ENCODE measurements at regions not wholly inside any gene's neighbourhood (a gene's known extent, or its start where the extent isn't known, plus 50 kb on each side); places are given as distances from the start of the nearest gene placed in this dataset.
"Not testable (repeated sequence)": the region's sequence is repeated elsewhere in the genome, so short reads cannot be mapped to it uniquely, and the experiment has no call there.

DNA sequence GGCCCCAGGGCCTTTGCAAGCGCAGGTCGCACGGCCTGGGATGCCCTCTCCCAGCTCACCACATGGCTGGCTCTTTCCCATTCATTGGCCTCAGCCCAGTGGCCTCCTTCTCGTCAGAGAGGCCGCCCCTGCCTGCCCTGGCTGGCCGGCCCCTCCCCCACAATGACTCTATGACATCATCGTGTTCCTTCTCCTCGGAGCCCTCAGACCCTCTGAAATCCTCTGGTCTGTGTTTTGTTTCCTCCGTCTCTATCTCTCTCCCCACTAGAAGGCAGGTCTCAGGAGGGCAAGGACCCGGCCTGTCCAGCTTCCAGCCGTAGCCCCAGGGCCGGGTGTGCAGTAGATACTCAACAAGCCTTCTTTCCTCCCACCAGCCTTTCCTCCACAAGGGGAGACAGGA lies 164.8 kb upstream of the FOXF1 start:
- no peak for DNase-seq (ENCODE audit: low read depth)

DNA sequence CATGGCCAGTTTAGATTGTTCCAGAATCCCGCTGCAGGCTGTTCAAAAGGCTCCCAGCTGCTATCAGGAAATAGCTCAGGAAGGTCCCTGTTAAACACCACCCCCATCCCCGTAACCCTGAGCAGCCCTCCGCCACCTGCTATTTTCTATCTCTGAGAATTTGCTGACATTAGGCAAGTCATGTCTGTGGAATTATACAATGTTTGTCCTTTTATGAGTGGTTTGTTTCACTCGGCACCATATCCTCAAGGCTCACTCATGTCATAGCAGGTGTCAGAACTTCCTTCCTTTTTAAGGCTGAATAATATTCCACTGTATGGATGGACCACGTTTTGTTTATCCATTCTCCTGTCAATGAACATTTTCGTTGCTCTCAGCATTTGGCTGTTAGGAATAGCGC lies 164.3 kb upstream of the FOXF1 start:
- no peak for DNase-seq (ENCODE audit: low read depth)

DNA sequence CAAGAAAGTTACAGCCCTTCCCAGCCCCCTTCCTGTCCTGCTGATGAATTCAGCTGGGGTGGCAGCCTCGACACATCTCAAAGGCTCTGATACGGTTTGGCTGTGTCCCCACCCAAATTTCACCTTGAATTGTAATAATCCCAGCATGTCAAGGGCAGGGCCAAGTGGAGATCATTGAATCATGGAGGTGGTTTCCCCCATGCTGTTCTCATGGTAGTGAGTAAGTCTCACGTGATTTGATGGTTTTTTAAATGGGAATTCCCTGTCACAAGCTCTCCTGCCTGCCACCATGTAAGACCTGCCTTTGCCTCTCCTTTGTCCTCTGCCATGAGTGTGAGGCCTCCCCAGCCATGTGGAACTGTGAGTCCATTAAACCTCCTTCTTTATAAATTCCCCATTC lies 163.2 kb upstream of the FOXF1 start:
- no peak for DNase-seq (ENCODE audit: low read depth)

DNA sequence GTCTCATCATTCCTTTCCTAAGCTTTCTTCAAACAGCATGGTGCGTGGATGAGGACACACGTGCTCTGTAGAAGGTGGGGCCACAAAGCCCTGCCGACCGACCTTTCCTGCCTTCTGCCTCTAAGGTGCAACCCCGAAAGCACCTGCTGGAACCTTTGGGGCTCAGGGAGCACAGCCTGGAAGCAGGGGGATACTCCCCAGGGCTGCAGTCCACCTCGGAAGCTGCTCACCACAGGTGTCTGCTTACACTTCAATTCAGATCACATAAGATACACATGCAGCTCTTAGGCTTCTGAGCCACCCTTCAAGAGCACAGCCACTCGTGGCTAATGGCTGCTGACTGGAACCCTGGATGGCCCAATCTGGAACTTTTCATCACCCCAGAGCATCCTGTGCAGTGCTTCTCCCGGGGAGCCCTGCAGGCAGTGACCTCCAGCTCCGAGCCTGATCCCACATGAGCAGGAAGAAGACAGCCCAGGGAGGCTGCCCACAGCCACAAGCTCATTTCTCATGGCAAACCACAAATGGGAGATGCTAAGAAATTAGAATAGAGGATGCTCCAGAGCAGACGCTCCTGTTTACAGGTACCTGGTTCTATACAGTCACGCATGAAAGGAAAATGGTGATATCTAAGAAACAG lies 162.3 kb upstream of the FOXF1 start:
- no peak for DNase-seq (ENCODE audit: low read depth)

DNA sequence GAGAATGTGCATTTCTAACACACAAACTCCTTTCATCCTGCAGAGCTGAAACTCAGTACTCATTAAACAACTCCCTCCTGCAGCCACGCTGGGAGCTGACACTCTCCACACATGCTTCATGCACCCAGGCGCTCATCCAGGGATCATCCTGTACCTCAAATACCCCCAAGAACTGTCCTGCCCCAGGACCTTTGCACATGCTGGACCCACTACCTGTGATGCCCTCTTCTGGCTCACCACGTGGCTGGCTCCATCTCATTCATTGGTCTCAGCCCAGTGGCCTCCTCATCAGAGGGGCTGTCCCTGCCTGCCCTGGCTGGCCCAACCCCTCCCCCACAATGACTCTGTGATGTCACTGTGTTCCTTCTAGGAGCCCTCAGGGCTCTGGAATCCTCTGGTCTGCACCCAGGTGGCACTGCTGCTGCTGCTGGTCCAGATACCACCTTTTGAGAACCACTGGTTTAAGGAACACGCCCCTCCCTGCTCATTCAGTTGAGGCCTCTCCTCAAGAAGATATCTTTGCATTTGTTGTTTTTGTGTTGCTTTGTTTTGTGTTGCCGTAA lies 160.9 kb upstream of the FOXF1 start:
- DNase-seq (ENCODE audit: low read depth) = no peak

DNA sequence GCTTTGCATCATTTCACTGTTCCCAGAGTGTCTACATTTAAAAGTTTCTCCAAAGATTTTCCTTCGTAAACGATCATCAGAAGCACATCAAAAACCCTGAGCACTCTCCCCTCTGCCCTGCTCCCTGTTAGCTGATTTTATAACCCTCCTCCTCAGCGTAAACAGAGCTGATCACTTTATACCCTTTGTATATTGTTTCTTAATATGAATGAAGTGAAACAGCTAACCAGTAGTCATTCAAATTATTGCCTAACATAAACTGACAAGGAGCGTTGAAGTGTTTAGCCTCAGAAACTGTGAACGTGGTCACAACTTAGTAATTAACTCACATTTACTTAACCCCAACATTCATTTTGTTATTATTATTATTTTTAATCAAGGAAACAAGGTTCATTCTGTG lies 160.0 kb upstream of the FOXF1 start:
- no peak for DNase-seq (ENCODE audit: low read depth)

DNA sequence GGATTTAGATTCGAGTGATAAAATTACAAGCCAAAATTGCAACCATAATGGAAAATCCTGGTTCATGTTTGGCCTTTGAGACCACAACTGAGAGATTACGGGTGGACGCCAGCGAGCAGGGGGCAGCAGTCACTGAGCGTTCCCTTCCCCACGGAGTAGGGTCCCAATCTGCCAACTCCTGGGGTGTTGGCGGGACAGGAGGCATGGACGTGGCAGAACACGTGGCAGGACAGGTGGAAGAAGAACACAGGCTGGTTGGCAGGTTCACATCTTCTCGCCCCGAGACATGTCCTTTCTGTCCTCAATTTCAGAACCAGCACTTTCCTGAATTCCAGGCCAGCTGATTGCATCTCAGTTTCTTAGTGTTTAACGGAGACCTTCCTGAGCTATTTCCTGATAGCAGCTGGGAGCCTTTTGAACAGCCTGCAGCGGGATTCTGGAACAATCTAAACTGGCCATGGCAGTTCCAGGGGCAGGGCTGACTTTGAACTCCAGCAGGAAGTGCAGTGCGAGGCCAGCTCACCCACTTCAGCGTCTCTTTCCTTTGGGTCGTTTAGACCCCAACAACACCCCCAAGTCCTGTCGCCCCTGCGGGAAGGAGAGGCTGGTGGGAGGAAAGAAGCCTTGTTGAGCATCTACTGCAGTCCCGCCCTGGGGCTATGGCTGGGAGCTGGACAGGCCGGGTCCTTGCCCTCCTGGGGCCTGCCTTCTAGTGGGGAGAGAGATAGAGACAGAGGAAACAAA lies 159.1 kb upstream of the FOXF1 start:
- no peak for DNase-seq (ENCODE audit: low read depth)

DNA sequence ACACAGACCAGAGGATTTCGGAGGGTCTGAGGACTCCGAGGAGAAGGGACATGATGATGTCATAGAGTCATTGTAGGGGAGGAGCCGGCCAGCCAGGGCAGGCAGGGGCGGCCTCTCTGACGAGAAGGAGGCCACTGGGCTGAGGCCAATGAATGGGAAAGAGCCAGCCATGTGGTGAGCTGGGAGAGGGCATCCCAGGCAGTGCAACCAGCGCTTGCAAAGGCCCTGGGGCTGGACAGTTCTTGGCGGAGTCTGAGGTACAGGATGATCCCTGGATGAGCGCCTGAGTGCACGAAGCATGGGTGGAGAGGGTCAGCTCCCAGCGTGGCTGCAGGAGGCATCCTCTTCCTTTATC lies 158.6 kb upstream of the FOXF1 start:
- DNase-seq (ENCODE audit: low read depth) = not testable (repeated sequence)

DNA sequence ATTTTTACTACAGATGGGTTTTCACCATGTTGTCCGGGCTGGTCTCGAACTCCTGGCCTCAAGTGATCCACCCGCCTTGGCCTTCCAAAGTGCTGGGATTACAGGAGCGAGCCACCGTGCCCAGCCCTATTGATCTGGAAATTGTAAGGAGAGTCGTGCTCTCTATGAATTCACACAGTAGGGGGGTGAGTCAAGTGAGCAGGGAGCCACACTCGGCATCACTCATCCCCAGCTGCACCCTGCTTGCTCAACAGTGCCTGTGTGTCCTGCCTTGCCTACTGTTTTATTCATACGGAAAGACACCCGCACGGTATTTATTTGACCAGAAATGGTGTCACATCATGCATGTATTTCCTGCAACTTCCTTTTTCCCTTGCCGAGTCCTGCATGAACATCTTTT lies 157.2 kb upstream of the FOXF1 start:
- no peak for DNase-seq (ENCODE audit: low read depth)

DNA sequence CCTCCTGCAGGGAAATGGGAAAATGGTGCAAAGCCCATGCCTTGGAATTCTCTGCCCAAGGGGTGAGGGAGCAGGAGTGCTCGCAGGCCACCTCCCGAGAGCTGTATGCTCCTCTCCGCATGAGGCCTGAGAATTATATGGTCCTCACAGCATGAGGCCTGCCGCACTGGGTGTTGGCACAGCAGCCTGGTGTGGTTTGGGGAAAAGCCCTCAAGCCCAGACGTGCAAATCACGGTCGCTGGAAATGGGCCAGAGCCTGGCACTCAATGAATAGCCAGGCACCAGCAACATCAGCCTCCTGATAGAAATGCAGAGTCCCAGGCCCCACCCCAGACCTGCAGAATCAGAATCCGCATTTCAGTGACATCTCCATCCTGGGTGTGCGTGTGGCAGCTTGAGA lies 156.4 kb upstream of the FOXF1 start:
- no peak for DNase-seq (ENCODE audit: low read depth)

DNA sequence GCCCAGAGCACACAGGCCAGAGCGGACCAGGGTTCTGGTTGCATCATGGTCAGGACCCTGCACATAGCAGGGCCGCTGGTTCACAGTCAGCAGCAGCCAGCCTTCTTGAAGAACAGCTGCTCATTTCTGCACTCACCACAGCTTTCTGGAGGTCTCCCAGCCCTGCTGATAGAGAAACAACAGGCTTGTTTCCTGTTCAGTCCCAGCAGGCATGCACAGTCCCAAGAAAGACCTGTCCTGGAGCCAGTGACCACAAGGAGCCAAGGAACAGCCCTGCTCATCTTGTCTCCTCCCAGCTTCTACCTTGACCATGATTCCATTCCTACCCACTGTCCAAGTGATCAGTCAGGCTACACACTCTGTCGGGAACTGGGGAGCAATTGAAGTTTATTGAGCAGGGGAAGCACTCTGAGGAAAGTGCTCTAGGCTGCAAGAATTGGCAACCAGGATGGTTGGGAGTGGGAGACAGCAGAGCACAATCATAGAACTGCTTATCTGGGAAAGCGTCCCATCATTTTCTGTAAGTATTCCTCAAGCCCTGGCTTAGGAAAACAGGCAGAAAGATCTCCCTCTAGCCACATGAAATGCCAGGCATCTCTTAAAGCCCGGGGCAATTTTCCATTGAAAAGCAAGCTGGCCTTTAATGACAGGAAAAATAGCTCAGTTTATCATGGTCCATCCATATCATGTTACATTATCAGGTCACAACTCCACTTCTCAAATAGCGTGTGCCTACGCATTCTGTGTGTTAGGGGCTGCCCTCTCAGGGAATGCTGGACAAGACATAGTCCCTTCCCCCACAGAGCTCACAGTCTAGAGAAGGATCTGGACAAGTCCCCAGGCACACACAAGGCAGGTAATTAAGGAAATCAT lies 155.4 kb upstream of the FOXF1 start:
- DNase-seq (ENCODE audit: low read depth) = peak; percentile 34

DNA sequence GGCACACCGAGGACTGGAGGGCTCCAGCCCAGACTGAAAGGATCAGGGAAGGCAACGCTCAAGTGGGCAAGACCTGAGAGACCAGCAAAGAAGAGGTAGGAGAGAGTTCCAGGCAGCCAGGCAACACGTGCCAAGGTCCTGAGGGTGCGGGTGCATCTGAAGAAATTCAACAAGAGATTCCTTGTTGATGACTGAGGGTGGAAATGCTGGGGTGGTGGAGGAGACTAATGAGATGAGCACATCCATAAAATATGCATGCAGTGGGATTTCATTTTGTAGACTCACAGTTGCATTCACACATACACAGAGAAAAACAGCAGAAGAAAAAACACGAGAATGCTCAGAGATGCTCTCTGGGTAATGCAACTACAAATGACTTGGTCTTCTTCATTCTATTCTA lies 154.8 kb upstream of the FOXF1 start:
- peak; percentile 49 for DNase-seq (ENCODE audit: low read depth)

DNA sequence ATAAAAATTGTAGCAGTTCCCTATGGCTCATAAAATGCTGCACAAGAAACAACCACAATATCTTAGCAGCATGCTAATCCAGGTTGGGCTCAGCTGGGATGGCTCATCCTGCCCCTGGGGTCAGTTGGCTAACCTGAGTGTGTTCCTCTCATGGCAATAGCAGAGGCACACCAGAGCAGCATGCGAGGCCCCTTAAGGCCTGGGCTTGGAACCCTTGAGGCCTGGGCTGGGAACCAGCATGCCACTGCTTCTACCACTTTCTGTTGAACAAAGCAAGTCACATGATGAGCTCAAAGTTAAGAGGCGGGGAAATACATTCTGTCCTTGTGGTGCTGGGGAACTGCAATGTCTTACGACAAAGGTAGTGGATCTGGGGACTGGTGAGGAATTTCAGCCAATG lies 154.4 kb upstream of the FOXF1 start:
- DNase-seq (ENCODE audit: low read depth) = no peak

DNA sequence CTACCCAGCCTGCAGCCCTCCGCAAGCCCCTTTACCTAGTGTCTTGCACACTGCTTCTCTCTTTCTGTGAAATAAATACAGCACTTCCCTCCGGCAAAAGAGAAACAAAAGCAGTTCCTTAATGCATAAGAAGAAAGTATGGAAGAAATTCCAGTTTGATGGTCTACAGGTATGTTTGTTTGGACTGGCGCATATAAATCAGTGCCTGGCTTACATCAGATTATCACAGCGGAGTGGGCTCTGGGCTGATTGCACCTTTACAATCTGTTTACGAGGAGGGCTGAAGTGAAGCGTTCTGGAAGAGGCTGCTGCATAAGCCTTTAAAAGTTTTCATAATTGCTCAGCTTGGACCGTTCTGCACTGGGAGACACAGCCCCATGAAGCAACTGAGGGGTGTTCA lies 153.5 kb upstream of the FOXF1 start:
- DNase-seq (ENCODE audit: low read depth) = no peak

DNA sequence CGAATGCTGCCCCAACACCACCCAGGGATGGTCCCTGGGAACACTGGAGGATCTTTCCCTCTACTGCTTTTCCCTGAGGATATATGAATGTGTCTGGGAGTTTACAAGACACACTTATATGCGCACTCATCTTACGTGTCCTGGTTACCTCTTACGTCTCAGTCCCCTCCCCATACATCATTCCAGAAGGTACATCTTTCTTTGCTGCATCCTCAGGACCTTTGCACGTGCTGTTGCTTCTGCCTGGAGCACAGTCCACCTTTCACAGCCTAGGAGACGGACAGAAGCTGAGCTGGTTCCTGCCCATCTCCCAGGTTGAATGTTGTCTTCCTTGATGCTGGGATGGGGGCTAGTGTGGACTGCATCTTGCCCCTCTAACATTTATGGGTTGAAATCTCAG lies 153.0 kb upstream of the FOXF1 start:
- no peak for DNase-seq (ENCODE audit: low read depth)

DNA sequence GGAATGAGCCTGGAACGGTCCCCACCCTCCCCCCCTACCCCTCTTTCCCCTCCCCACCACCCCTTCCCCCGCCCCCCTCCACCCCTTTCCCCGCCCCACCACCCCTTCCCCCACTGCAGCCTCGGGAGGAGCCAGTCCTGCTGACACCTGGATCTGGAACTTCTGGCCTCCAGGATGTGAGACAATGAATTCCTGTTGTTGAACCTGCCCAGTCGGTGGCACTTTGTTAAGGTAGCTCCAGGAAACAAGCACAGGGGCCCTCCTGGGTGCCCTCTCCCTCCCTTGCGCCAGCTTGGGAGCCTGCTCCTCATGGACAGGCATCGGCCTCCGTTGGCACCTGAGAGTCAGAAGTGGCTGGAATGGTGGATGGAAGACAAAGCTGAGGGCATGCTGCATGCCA lies 152.4 kb upstream of the FOXF1 start:
- no peak for DNase-seq (ENCODE audit: low read depth)

DNA sequence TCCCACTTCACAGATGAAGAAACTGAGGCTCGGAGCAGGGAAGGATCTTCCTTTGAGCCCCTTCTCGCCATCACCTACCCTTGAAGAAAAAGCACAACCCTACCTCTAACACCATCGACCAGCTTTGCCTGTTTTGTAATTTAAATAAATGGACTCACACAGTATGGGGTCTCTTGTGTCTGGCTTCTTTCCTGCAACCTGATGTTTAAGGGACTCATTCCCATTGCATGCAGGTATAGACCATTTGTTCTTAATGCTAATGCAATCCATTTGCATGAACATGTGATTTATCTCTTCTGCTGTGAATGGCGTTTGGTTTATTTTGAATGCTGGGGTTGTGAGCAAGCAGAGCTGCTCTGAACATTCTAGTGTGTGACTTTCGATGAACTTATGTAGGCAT lies 150.8 kb upstream of the FOXF1 start:
- no peak for DNase-seq (ENCODE audit: low read depth)

DNA sequence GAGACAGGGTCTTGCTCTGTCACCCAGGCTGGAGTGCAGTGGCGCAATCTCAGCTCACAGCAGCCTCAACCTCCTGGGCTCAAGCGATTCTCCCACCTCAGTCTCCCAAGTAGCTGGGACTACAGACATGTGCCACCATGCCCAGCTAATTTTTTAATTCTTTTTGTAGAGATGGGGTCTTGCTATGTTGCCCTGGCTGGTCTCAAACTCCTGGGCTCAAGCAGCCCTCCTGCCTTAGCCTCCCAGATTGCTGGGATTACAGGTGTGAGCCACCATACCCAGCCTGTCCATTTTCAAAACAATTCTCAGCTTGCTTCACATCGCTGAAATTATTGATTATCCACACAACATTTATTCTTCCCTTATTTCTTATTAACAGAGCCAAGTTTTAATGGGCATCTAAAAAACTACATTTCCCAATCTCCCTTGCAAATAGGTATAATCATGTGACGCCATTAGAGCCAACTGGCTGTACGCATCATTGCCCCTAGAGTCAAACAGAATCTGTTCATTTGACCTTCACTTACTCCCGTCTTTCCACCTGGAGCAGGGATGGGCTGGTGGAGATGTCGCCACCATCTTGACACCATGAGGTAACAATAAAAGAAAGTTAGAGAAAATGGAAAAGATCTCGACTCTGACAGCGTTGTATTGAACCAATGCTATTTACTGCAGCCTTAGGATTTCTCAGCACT lies 148.0 kb upstream of the FOXF1 start:
- DNase-seq (ENCODE audit: low read depth) = peak; percentile 15

DNA sequence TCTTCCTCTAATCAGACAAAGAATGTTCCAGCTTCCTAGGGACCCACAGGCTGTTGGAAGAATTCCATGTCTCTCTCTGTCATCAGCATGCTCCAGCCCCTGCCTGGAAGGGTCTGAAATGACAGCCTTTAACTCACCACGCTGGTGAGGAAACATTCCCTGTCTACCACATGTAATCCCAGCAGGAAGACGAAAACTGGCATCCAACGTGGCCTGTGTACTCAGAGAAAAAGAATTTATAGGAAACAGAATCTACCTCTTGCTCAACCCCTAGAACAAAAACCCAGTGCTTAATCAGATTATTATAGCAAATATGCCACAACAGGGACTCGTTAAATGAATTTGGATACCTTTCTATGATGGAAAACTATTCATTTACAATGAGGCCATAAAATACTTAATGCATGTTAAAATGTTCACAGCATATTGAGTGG lies 147.3 kb upstream of the FOXF1 start:
- peak; percentile 97 for DNase-seq (ENCODE audit: low read depth)

DNA sequence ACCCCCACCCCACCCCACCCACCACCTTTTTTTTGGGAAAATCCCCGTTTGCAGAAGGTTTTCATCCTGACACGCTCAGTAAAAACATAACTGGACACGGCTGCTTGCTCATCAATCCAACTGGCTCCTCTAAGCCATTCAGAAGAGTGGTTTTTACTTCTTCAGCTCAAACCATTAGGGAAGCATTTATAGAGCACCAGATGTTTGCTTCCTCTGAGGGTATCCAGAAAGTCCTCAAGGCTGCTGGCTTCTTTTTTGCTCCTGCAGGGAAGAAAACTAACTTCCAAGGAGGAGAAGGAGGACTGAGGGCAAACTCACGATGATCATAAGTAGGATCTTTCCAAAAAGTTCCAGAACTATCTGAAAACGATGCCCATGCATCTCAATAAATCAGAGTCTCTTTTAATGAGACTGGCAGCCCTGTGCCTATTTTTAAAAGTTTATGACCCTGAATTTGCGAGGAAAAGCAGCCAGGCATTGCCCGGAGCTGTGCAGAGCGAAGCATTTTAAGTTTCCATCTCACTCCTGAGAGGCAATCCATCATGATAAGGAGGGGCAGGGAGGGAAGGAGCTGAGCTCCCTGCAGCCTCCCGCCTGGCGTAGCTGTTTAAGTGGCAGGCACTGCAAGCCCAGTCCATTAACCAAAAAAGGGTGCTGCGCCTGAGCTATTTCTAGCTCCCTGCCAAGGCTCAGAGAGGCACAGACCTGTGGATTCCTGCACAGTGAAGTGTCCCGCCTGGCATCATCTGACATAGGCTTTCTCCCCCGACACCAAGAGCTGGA lies 146.3 kb upstream of the FOXF1 start:
- no peak for DNase-seq (ENCODE audit: low read depth)

DNA sequence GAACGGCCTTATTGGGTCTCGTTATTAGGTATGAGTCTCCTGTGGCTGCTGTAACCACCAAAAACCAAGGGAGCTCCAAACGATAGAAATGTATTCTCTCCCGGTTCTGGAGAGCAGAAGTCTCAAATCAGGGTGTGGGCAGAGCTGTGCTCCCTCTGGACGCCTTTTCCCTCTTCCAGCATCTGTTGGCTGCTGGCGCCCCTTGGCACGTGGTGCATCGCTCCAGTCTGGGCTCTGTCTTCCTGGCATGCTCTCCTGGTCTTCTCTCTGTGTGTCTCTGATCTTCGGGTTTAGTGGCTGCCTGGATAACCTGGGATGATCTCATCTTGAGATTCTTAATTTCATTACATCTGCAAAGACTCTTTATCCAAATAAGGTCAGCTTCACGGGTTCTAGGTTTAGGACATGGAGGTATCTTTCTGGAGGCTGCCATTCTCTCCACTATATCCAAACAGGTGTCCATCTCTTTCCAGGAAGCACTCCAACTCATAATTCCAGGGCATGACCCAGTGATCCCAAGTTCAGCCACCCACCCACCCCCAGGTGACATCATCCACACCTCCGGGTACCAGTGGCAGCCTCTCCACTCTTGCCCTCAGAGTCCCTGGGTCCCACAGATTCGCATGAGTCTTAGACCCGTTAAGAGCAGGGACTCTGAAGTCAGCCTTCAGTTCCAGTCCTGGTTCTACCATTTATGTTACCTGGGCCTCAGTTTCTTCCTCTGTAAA lies 145.5 kb upstream of the FOXF1 start:
- no peak for DNase-seq (ENCODE audit: low read depth)

All from fibroblast of gingiva (primary cell).